Upper lobe of left lung (tissue), 4 donors: ENCODE measurements at regions not wholly inside any gene's neighbourhood (a gene's known extent, or its start where the extent isn't known, plus 50 kb on each side); places are given as distances from the start of the nearest gene placed in this dataset.

ENCODE experiments used
- CTCF ChIP-seq, 6 experiments: fragments of 450-650 bp in 4 of 6; fragments of 200-600 bp in 2 of 6; sonication (generic) in 2 of 6; IDR thresholded peaks; one replicate each; pipeline ENCODE4 v1.5.1; 2016 to 2019; ENCODE audit warnings: antibody characterized with exemption in 6 of 6
- EP300 ChIP-seq, 4 donors: sonication (generic); formaldehyde crosslinking; IDR thresholded peaks; one replicate each; pipeline ENCODE4 v1.5.1; 2017; ENCODE audit warnings: antibody characterized with exemption in 4 of 4, control low read depth in 2 of 4
- POLR2A ChIP-seq, 4 donors: fragments of 450-650 bp; IDR thresholded peaks; one replicate each; pipeline ENCODE4 v1.5.1; 2016 to 2017; ENCODE audit warnings: antibody characterized with exemption in 4 of 4, mild to moderate bottlenecking in 2 of 4
- POLR2AphosphoS5 ChIP-seq, 2 donors: sonication (generic); formaldehyde crosslinking; IDR thresholded peaks; one replicate each; pipeline ENCODE4 v1.5.1; 2017; ENCODE audit warnings: antibody characterized with exemption in 2 of 2

GRCh38 chr4:148808416-148808815 is 366.2 kb upstream of the NR3C2 start:
- no peak for TF ChIP-seq POLR2AphosphoS5 (IDR thresholded peaks at IDR 0.05)
- no peak for TF ChIP-seq CTCF (IDR thresholded peaks at IDR 0.05)
- TF ChIP-seq EP300 (IDR thresholded peaks at IDR 0.05), result no peak
- no peak for TF ChIP-seq POLR2A (IDR thresholded peaks at IDR 0.05)
